HL-60 (cell line): ENCODE measurements at regions not wholly inside any gene's neighbourhood (a gene's known extent, or its start where the extent isn't known, plus 50 kb on each side); places are given as distances from the start of the nearest gene placed in this dataset.

ENCODE experiments used
- DNase-seq, 2 experiments: peaks; one replicate each; pipeline ENCODE4 v3.0.0-alpha.2; 2010 to 2020; ENCODE audit warnings: low read depth in 1 of 2, low spot score in 1 of 2
- H3K27ac ChIP-seq: fragments of 250-450 bp; sonication (Bioruptor Pico); replicated peaks from 2 replicates; pipeline ENCODE4 v1.5.1; 2020; ENCODE audit warnings: mild to moderate bottlenecking, moderate library complexity
- H3K27me3 ChIP-seq: fragments of 250-450 bp; sonication (Bioruptor Pico); 2 replicates; pipeline ENCODE4 v1.5.1; 2021; ENCODE audit warnings: mild to moderate bottlenecking, moderate library complexity; ENCODE audit not compliant: insufficient read depth, poor library complexity, severe bottlenecking
- H3K4me3 ChIP-seq: replicated peaks from 2 replicates; pipeline ENCODE4 v1.5.1; 2011; ENCODE audit warnings: mild to moderate bottlenecking, control low read depth, low read length; ENCODE audit not compliant: insufficient read depth
- GABPA ChIP-seq: IDR thresholded peaks from 2 replicates; pipeline ENCODE4 v1.6.1; 2012; ENCODE audit warnings: low read depth
- POLR2AphosphoS5 ChIP-seq: IDR thresholded peaks from 2 replicates; pipeline ENCODE4 v1.6.1; 2012; ENCODE audit warnings: low read depth
- REST ChIP-seq: IDR thresholded peaks from 2 replicates; pipeline ENCODE4 v1.6.1; 2012; ENCODE audit warnings: low read depth; ENCODE audit not compliant: insufficient replicate concordance
- SPI1 ChIP-seq: IDR thresholded peaks from 2 replicates; pipeline ENCODE4 v1.6.1; 2012; ENCODE audit warnings: low read depth, mild to moderate bottlenecking, borderline replicate concordance
- TF ChIP-seq, protein P1 (sequence below): IDR thresholded peaks from one replicate; pipeline ENCODE4 v1.5.1; 2011; ENCODE audit warnings: low read length, control low read depth, inconsistent platforms; ENCODE audit not compliant: insufficient read depth

DNA sequence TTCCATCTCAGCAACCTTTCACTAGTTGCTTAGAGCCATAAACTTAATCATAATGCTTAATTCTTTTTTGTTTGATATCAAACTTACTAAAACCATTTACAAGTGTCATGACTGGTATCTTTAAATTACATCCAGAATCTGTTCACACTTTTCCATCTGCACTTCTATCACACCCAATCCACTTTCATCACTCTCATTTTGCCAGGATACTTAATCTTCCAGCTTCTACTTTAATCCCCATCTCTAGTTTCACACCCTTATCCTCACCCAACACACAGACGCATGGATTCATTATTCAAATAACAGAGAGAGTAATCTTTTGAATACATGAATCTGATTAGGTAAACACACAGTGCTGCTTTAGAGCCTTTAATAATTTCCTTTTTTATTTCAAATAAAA is 828.4 kb downstream of the HACE1 start:
- H3K27ac ChIP-seq, result no peak overlapping the region
- TF ChIP-seq, protein P1, sequence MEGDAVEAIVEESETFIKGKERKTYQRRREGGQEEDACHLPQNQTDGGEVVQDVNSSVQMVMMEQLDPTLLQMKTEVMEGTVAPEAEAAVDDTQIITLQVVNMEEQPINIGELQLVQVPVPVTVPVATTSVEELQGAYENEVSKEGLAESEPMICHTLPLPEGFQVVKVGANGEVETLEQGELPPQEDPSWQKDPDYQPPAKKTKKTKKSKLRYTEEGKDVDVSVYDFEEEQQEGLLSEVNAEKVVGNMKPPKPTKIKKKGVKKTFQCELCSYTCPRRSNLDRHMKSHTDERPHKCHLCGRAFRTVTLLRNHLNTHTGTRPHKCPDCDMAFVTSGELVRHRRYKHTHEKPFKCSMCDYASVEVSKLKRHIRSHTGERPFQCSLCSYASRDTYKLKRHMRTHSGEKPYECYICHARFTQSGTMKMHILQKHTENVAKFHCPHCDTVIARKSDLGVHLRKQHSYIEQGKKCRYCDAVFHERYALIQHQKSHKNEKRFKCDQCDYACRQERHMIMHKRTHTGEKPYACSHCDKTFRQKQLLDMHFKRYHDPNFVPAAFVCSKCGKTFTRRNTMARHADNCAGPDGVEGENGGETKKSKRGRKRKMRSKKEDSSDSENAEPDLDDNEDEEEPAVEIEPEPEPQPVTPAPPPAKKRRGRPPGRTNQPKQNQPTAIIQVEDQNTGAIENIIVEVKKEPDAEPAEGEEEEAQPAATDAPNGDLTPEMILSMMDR, result no peak
- H3K27me3 ChIP-seq, result no peaks in the 10 kb centered on the region
- no peak overlapping the region for H3K4me3 ChIP-seq
- no peak for DNase-seq

DNA sequence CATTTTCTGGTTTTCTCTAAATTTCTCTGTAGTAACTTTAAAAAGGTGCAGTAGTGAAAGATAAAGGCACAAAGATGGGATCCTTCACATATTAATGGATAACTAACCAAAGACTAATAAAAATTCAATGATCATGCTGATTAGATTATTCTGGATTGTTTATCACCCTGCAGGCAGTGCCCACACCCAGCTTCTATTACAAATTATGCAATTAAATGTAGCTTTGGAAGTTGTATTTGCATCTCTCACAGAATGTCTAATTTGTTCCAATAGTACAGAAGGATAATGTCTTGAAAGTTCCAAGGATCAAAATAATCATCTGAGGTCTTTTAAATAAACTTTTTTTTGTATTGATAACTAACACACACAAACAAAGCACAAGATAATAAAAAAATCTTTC is 837.6 kb downstream of the HACE1 start:
- H3K4me3 ChIP-seq, result no peak overlapping the region
- no peak overlapping the region for H3K27ac ChIP-seq
- no peak for TF ChIP-seq GABPA
- no peak for TF ChIP-seq POLR2AphosphoS5
- TF ChIP-seq SPI1, result no peak
- TF ChIP-seq REST, result no peak
- TF ChIP-seq, protein P1, result no peak
- no peaks in the 10 kb centered on the region for H3K27me3 ChIP-seq
- no peak for DNase-seq

DNA sequence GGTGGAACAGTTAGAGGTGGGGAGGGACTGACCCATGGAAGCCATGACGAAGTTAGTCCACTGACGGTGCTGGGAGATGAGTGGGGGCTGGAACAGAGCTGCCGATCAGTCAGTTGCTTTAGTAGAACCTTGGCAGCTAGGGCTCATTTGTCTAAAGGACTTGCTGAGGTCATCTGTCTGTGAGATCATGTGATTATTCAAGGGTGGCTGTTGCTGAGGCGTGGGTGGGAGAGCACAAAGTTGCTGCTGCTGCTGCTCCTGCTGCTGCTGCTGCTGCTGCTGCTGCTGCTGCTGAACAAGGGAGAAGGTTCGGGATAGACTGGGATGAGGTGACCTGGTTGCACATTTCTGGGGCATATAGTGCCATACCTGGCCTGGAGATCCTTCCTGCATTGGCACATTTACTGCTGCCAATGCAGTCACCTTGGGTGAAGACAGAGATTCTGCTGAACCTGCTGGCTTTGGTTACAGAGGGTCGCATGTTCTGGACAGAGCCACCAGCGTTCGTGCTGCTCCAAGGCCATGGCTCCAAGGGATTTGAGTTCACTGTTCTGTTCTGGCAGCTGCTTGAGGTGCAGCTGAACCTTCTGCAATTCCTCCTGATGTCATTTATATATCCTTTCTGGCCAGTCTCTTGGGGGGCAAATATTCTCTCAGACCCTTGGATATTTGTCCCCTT is 840.5 kb downstream of the HACE1 start:
- no peak overlapping the region for H3K27ac ChIP-seq
- DNase-seq, result no peak
- TF ChIP-seq SPI1, result no peak
- TF ChIP-seq POLR2AphosphoS5, result no peak
- TF ChIP-seq REST, result no peak
- TF ChIP-seq GABPA, result no peak
- TF ChIP-seq, protein P1, result no peak

More for the DNA sequence above, 840.5 kb downstream of the HACE1 start:
- H3K27me3 ChIP-seq, result no peaks in the 10 kb centered on the region
- H3K4me3 ChIP-seq, result no peak overlapping the region
